ENCODE measurements at regions not wholly inside any gene's neighbourhood (a gene's known extent, or its start where the extent isn't known, plus 50 kb on each side); places are given as distances from the start of the nearest gene placed in this dataset.

DNA sequence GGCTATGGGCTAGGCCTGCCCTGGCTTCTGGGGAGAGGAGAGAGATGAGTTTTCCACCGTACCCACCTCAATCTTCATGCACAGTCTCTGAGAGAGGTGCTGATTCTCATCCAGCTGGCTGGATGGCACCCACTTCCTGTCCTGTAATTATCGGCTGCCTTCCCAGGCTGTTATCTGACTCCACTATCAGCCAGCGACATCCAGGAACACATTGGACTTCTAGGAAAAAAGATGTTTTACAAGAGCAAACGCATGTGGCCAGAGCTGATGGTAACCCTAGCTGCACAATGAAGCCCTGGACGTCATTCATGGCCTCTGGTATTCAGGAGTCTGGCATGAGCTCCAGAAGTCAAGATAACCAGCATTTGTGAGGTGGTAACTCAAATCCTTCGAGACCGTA lies 137.4 kb downstream of the EHF start:
- DNase-seq = no peak
- no peaks in the 10 kb centered on the region for H3K4me1 Mint-ChIP-seq
- peaks cover 0 to 10% (median 9%) of the 10 kb centered on the region in 3 donors for H3K27me3 Mint-ChIP-seq (ENCODE audit: low read depth in 3 of 3)
- H3K9me3 Mint-ChIP-seq = peaks cover 0 to 3% (median 0%) of the 10 kb centered on the region in 6 donors
- no peak overlapping the region for H3K4me3 Mint-ChIP-seq
- no peaks in the 10 kb centered on the region for H3K36me3 Mint-ChIP-seq
- no peak overlapping the region for H3K27ac Mint-ChIP-seq

DNA sequence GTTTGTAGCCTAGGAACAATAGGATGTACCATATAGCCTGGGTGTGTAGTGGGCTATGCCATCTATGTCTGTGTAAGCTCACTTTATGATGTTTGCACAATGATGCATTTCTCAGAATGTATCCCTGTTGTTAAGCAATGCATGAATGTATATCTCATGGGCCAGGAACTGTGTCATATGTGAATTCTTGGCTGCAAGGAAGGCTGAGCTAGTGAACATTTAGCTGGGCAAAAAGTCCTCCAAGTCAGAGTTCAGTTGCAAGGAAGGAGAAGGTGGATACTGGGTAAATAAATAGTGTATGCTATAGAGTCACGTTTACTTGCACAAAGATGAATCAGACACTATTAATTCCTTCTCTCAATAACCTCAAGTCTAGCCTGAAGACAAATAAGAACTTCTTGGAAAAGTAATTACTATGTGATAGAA lies 136.1 kb downstream of the EHF start:
- no peaks in the 10 kb centered on the region for H3K4me1 Mint-ChIP-seq
- H3K4me3 Mint-ChIP-seq = no peak overlapping the region
- DNase-seq = no peak
- H3K27ac Mint-ChIP-seq = no peak overlapping the region
- peaks cover 0 to 3% (median 0%) of the 10 kb centered on the region in 6 donors for H3K9me3 Mint-ChIP-seq
- peaks cover 0 to 9% (median 8%) of the 10 kb centered on the region in 3 donors for H3K27me3 Mint-ChIP-seq (ENCODE audit: low read depth in 3 of 3)
- no peaks in the 10 kb centered on the region for H3K36me3 Mint-ChIP-seq

GRCh38 chr11:34756591-34756990 lies 135.7 kb downstream of the EHF start:
- Mint-ChIP-seq H3K27me3 (ENCODE audit: low read depth in 3 of 3) (peaks cover 0 to 9% (median 7%) of the 10 kb centered on the region in 3 donors), H3K4me1 (no peaks in the 10 kb centered on the region), H3K36me3 (no peaks in the 10 kb centered on the region), H3K9me3 (peaks cover 0 to 3% (median 0%) of the 10 kb centered on the region in 6 donors), H3K27ac (no peak overlapping the region), H3K4me3 (no peak overlapping the region)
- DNase-seq = no peak

- H3K27me3 Mint-ChIP-seq (ENCODE audit: low read depth in 3 of 3) = peaks cover 0 to 9% (median 7%) of the 10 kb centered on the region in 3 donors
- H3K9me3 Mint-ChIP-seq = peaks cover 0 to 3% (median 0%) of the 10 kb centered on the region in 6 donors
- no peak overlapping the region for H3K4me3 Mint-ChIP-seq
- no peak for DNase-seq
- no peak overlapping the region for H3K27ac Mint-ChIP-seq
- no peaks in the 10 kb centered on the region for H3K36me3 Mint-ChIP-seq
- H3K4me1 Mint-ChIP-seq = no peaks in the 10 kb centered on the region
These were observed 134.8 kb downstream of the EHF start for GRCh38 chr11:34755671-34756070.

- Mint-ChIP-seq H3K27me3 (ENCODE audit: low read depth in 3 of 3) (peaks cover 0 to 16% (median 13%) of the 10 kb centered on the region in 3 donors), H3K4me3 (no peak overlapping the region), H3K9me3 (peaks cover 0 to 2% (median 0%) of the 10 kb centered on the region in 6 donors), H3K4me1 (no peaks in the 10 kb centered on the region), H3K36me3 (no peaks in the 10 kb centered on the region), H3K27ac (no peak overlapping the region)
- no peak for DNase-seq
These were observed 133.4 kb downstream of the EHF start for GRCh38 chr11:34754171-34754823.

DNA sequence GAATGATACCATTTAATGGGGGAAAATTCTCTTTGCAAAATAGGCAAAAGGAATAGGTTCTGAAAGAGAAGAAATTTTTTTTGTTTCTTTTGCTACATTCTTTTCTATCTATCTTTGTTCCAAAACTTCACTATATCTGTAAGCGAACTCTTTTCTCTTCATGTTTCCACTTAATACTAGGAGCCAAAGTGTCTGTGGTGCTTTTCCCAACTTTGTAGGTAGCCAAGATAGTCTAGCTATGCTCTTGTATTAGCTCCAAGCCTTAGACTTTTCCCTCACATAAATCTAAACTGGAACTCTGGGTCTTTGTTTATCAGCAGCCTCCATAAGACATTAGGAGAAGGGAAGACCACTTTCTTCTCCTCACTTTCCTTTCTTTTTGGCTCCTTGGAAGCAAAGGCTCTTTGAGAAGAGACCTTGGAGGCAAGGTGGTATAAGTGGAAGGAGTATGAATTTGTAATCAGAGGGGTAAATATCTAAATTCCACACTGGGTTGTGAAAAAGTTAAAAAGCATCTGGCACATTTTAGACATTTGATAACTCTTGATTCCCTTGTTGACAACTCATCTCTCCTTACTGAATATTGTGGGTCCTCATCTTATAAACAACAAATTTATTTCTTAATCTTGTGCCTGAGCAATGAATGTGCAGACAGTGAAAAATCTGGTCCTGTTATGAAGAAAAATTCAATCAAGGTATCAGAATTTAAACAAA lies 130.0 kb downstream of the EHF start:
- Mint-ChIP-seq H3K27ac (no peak overlapping the region), H3K36me3 (no peaks in the 10 kb centered on the region), H3K4me1 (no peaks in the 10 kb centered on the region), H3K4me3 (no peak overlapping the region), H3K27me3 (ENCODE audit: low read depth in 3 of 3) (peaks cover 0 to 12% (median 11%) of the 10 kb centered on the region in 3 donors), H3K9me3 (peaks cover 0 to 2% (median 0%) of the 10 kb centered on the region in 6 donors)
- DNase-seq = no peak

- no peak for DNase-seq
- Mint-ChIP-seq H3K9me3 (peaks cover 0 to 2% (median 0%) of the 10 kb centered on the region in 6 donors), H3K27ac (no peak overlapping the region), H3K36me3 (no peaks in the 10 kb centered on the region), H3K27me3 (ENCODE audit: low read depth in 3 of 3) (peaks cover 0 to 12% (median 11%) of the 10 kb centered on the region in 3 donors), H3K4me3 (no peak overlapping the region), H3K4me1 (no peaks in the 10 kb centered on the region)
These were observed 129.1 kb downstream of the EHF start for GRCh38 chr11:34749666-34750659.

GRCh38 chr11:34748036-34748435 lies 127.1 kb downstream of the EHF start:
- Mint-ChIP-seq H3K4me3 (no peak overlapping the region), H3K27me3 (ENCODE audit: low read depth in 3 of 3) (peaks cover under 1 to 15% (median 5%) of the 10 kb centered on the region in 3 donors), H3K4me1 (no peaks in the 10 kb centered on the region), H3K9me3 (peaks cover 0 to 2% (median 0%) of the 10 kb centered on the region in 6 donors), H3K27ac (no peak overlapping the region), H3K36me3 (no peaks in the 10 kb centered on the region)
- DNase-seq = no peak

DNA sequence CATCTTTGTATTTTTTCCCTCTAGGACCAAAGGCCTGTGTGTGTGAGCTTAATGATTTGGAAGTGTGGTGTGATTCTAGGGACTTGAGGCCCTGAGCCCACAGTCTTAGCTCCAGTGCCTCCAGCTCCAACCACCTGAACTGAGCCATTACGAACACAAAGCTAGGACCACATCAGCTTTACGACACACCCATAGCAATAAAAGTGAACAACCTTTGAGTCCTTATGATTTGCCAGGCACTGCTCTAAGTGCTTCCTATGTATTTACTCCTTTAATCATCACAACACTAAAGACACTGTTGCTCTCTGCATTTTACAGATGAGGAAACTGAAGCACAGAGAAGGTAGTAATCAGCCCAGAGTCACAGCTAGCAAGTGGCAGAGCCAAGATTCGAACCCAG lies 126.4 kb downstream of the EHF start:
- DNase-seq = no peak
- H3K4me1 Mint-ChIP-seq = no peaks in the 10 kb centered on the region

GRCh38 chr11:34745195-34745594 lies 124.3 kb downstream of the EHF start:
- Mint-ChIP-seq H3K4me1 (no peaks in the 10 kb centered on the region), H3K27ac (no peak overlapping the region), H3K36me3 (no peaks in the 10 kb centered on the region), H3K4me3 (no peak overlapping the region), H3K9me3 (peaks cover 0 to 2% (median 0%) of the 10 kb centered on the region in 6 donors), H3K27me3 (ENCODE audit: low read depth in 3 of 3) (peaks cover 3 to 13% (median 12%) of the 10 kb centered on the region in 3 donors)
- DNase-seq = no peak

More for the DNA sequence above, 126.4 kb downstream of the EHF start:
- Mint-ChIP-seq H3K36me3 (no peaks in the 10 kb centered on the region), H3K4me3 (no peak overlapping the region), H3K27me3 (ENCODE audit: low read depth in 3 of 3) (peaks cover 3 to 15% (median 6%) of the 10 kb centered on the region in 3 donors), H3K27ac (no peak overlapping the region), H3K9me3 (peaks cover 0 to 2% (median 0%) of the 10 kb centered on the region in 6 donors)

- Mint-ChIP-seq H3K4me3 (no peak overlapping the region), H3K27me3 (ENCODE audit: low read depth in 3 of 3) (peaks cover 3 to 10% (median 9%) of the 10 kb centered on the region in 3 donors), H3K27ac (no peak overlapping the region), H3K36me3 (no peaks in the 10 kb centered on the region), H3K9me3 (peaks cover 0 to 2% (median 0%) of the 10 kb centered on the region in 6 donors), H3K4me1 (no peaks in the 10 kb centered on the region)
- no peak for DNase-seq
These were observed 123.6 kb downstream of the EHF start for GRCh38 chr11:34744511-34744910.

DNA sequence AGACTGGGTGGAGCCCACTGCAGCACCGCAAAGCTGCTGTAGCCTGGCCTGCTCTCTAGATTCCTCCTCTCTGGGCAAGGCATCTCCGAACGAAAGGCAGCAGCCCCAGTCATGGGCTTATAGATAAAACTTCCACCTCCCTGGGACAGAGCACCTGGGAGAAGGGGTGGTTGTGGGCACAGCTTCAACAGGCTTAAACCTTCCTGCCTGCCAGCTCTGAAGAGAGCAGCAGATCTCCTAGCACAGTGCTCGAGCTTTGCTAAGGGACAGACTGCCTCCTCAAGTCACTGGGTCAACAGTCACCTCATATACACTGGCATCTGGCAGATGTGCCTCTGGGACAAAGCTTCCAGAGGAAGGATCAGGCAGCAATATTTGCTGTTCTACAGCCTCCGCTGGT lies 117.3 kb downstream of the EHF start:
- Mint-ChIP-seq H3K36me3 (no peaks in the 10 kb centered on the region), H3K27ac (no peak overlapping the region), H3K4me1 (no peaks in the 10 kb centered on the region), H3K9me3 (peaks cover 0 to 12% (median 2%) of the 10 kb centered on the region in 6 donors), H3K27me3 (ENCODE audit: low read depth in 3 of 3) (peaks cover 0 to 22% (median 13%) of the 10 kb centered on the region in 3 donors), H3K4me3 (no peak overlapping the region)
- DNase-seq = no peak

DNA sequence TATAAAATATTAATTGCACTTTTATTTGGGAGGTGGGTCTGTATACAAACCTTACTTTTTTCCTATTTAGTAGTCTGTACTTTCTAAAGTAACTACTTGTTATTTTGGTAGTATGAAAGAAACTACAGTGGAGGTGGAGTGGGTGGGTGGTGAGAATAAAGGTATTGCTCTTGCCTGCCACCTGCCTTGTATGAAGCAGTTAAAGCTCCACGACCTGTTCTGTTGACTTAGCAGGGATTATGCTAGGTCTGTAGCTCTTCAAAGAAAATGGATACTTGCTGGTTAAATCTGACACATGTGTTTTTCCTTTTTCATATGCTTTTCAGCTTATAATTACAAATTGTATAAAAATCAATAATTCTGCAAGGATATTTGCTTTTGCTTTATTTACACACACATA lies 111.9 kb downstream of the EHF start:
- DNase-seq = no peak
- no peak overlapping the region for H3K4me3 Mint-ChIP-seq
- H3K27ac Mint-ChIP-seq = no peak overlapping the region
- H3K36me3 Mint-ChIP-seq = peaks cover 0 to 4% (median 0%) of the 10 kb centered on the region in 3 donors
- H3K4me1 Mint-ChIP-seq = peaks cover 14 to 15% of the 10 kb centered on the region in 2 donors
- H3K27me3 Mint-ChIP-seq (ENCODE audit: low read depth in 3 of 3) = peaks cover 13 to 44% (median 17%) of the 10 kb centered on the region in 3 donors
- peaks cover 0 to 26% (median 4%) of the 10 kb centered on the region in 6 donors for H3K9me3 Mint-ChIP-seq
